Stimulated activated CD8-positive, alpha-beta memory T cell treated with anti-CD3 and anti-CD28 coated beads, Interleukin-15, amount 100 ng/mL, for 24 hours (primary cell): ENCODE measurements at regions not wholly inside any gene's neighbourhood (a gene's known extent, or its start where the extent isn't known, plus 50 kb on each side); places are given as distances from the start of the nearest gene placed in this dataset.
"Not testable (repeated sequence)": the region's sequence is repeated elsewhere in the genome, so short reads cannot be mapped to it uniquely, and the experiment has no call there.

Experiments
- DNase-seq: peaks from one replicate; pipeline ENCODE4 v3.0.0-alpha.2; 2020; ENCODE audit warnings: low read depth

- DNase-seq = no peak
Observed at GRCh38 chr7:46131916-46132795, 211.1 kb upstream of the IGFBP3 start.

GRCh38 chr7:46129831-46130230 lies 208.8 kb upstream of the IGFBP3 start:
- DNase-seq = no peak

- no peak for DNase-seq
Observed at GRCh38 chr7:46127814-46128213, 206.7 kb upstream of the IGFBP3 start.

GRCh38 chr7:46126675-46127300 lies 205.7 kb upstream of the IGFBP3 start:
- DNase-seq = no peak

GRCh38 chr7:46123756-46124343 lies 202.8 kb upstream of the IGFBP3 start:
- DNase-seq = no peak

GRCh38 chr7:46115410-46115809 lies 194.3 kb upstream of the IGFBP3 start:
- no peak for DNase-seq

- DNase-seq = no peak
Observed at GRCh38 chr7:46109437-46109836, 188.4 kb upstream of the IGFBP3 start.

- DNase-seq = no peak
Observed at GRCh38 chr7:46108272-46108671, 187.2 kb upstream of the IGFBP3 start.

- no peak for DNase-seq
Observed at GRCh38 chr7:46107610-46108217, 186.6 kb upstream of the IGFBP3 start.

- DNase-seq = no peak
Observed at GRCh38 chr7:46100521-46100920, 179.4 kb upstream of the IGFBP3 start.

GRCh38 chr7:46099076-46099475 lies 178.0 kb upstream of the IGFBP3 start:
- DNase-seq = no peak

- no peak for DNase-seq
Observed at GRCh38 chr7:46091071-46091470, 170.0 kb upstream of the IGFBP3 start.

GRCh38 chr7:46089281-46089680 lies 168.2 kb upstream of the IGFBP3 start:
- no peak for DNase-seq

GRCh38 chr7:46088486-46088885 lies 167.4 kb upstream of the IGFBP3 start:
- not testable (repeated sequence) for DNase-seq

GRCh38 chr7:46080595-46081159 lies 159.6 kb upstream of the IGFBP3 start:
- no peak for DNase-seq

GRCh38 chr7:46079421-46079820 lies 158.3 kb upstream of the IGFBP3 start:
- no peak for DNase-seq

GRCh38 chr7:46076527-46076926 lies 155.5 kb upstream of the IGFBP3 start:
- no peak for DNase-seq

- DNase-seq = no peak
Observed at GRCh38 chr7:46072722-46073121, 151.7 kb upstream of the IGFBP3 start.

- DNase-seq = no peak
Observed at GRCh38 chr7:46071601-46072000, 150.5 kb upstream of the IGFBP3 start.

- DNase-seq = no peak
Observed at GRCh38 chr7:46071076-46071475, 150.0 kb upstream of the IGFBP3 start.

- DNase-seq = no peak
Observed at GRCh38 chr7:46068159-46068558, 147.1 kb upstream of the IGFBP3 start.

GRCh38 chr7:46059308-46060020 lies 138.4 kb upstream of the IGFBP3 start:
- no peak for DNase-seq
